Endothelial cell of umbilical vein (primary cell): ENCODE measurements at regions not wholly inside any gene's neighbourhood (a gene's known extent, or its start where the extent isn't known, plus 50 kb on each side); places are given as distances from the start of the nearest gene placed in this dataset.

Experiments used
- EZH2 ChIP-seq: IDR thresholded peaks from 2 replicates; pipeline ENCODE4 v1.6.1; 2012; ENCODE audit warnings: borderline replicate concordance, low read depth, mild to moderate bottlenecking, moderate library complexity, low read length, inconsistent platforms; ENCODE audit not compliant: severe bottlenecking
- FOS ChIP-seq: IDR thresholded peaks from 2 replicates; pipeline ENCODE4 v1.6.1; 2011; ENCODE audit warnings: mild to moderate bottlenecking, low read length, moderate library complexity, borderline replicate concordance; ENCODE audit not compliant: insufficient read depth
- GATA2 ChIP-seq: IDR thresholded peaks from 2 replicates; pipeline ENCODE4 v1.7.0; 2011; ENCODE audit warnings: low read depth, mild to moderate bottlenecking, moderate library complexity, mixed read lengths, low read length; ENCODE audit not compliant: insufficient read length, insufficient read depth
- MYC ChIP-seq: IDR thresholded peaks from one replicate; pipeline ENCODE4 v1.6.1; 2011; ENCODE audit warnings: mild to moderate bottlenecking, low read depth, low read length
- POLR2A ChIP-seq: IDR thresholded peaks from 2 replicates; pipeline ENCODE4 v1.6.1; 2012; ENCODE audit warnings: low read depth, mild to moderate bottlenecking, control low read depth, low read length
- POLR2AphosphoS5 ChIP-seq: IDR thresholded peaks from 2 replicates; pipeline ENCODE4 v1.6.1; 2012; ENCODE audit warnings: low read depth, mild to moderate bottlenecking, control low read depth, low read length, moderate library complexity; ENCODE audit not compliant: insufficient read depth
- TF ChIP-seq, protein P1 (sequence below), 2 donors: IDR thresholded peaks; 1 replicate in 1 of 2; 2 replicates in 1 of 2; pipeline ENCODE4 v1.5.1; 2011; ENCODE audit warnings: low read length in 2 of 2, mild to moderate bottlenecking in 2 of 2, moderate library complexity in 2 of 2, control low read depth in 1 of 2, inconsistent platforms in 1 of 2, low read depth in 1 of 2; ENCODE audit not compliant: insufficient read depth in 1 of 2; ENCODE audit errors: extremely low read depth in 1 of 2
- TF ChIP-seq, protein P2 (sequence below): IDR thresholded peaks from 2 replicates; pipeline ENCODE4 v1.6.1; 2011; ENCODE audit not compliant: insufficient read depth, insufficient read length

DNA sequence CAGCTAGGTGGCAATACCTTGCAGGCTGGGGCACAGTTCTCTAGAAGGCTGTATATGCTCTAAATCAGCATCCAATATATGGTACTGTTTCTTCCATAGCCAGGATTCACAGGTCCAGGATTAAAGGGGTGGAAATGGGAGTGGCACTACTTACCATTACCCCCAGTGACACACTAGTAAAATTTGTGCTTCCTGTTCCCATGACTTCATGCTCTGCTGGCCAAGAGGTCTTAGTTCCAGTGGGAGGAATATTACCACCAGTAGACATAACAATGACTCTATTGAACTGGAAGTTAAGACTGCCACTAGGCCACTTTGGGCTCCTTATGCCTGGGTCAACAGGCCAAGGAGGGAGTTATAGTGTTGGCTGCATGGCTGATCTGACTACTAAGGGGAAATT lies 174.3 kb upstream of the TNFAIP3 start:
- TF ChIP-seq POLR2A, result no peak
- TF ChIP-seq, protein P1, sequence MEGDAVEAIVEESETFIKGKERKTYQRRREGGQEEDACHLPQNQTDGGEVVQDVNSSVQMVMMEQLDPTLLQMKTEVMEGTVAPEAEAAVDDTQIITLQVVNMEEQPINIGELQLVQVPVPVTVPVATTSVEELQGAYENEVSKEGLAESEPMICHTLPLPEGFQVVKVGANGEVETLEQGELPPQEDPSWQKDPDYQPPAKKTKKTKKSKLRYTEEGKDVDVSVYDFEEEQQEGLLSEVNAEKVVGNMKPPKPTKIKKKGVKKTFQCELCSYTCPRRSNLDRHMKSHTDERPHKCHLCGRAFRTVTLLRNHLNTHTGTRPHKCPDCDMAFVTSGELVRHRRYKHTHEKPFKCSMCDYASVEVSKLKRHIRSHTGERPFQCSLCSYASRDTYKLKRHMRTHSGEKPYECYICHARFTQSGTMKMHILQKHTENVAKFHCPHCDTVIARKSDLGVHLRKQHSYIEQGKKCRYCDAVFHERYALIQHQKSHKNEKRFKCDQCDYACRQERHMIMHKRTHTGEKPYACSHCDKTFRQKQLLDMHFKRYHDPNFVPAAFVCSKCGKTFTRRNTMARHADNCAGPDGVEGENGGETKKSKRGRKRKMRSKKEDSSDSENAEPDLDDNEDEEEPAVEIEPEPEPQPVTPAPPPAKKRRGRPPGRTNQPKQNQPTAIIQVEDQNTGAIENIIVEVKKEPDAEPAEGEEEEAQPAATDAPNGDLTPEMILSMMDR (IDR thresholded peaks at IDR 0.05; ENCODE audit: extremely low read depth in 1 of 2, insufficient read depth in 1 of 2, low read depth in 1 of 2, low read length in 2 of 2), result no peak
- TF ChIP-seq EZH2, result no peak
- no peak for TF ChIP-seq POLR2AphosphoS5
- TF ChIP-seq MYC, result no peak
- TF ChIP-seq GATA2, result no peak
- TF ChIP-seq, protein P2, sequence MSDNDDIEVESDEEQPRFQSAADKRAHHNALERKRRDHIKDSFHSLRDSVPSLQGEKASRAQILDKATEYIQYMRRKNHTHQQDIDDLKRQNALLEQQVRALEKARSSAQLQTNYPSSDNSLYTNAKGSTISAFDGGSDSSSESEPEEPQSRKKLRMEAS, result no peak
- no peak for TF ChIP-seq FOS
